ENCODE measurements at regions not wholly inside any gene's neighbourhood (a gene's known extent, or its start where the extent isn't known, plus 50 kb on each side); places are given as distances from the start of the nearest gene placed in this dataset.

DNA sequence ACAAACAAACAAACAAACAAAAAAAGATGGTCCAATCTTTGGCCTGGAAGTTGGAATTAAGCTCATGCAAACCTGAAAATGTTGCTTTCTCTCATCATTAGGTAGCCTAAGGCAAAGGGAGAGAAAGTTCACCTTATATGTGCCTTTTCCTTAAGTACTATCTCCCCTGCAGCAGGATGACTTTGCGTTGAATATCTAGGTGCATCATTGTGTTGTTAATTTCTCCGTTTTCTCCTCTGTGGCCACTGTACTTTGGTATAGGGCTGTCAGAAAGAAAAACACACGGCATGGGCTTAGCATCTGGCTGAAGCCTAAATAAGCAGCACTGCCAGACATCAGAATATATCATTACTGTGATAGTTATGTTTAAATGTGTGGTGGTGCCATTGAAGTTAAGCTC lies 345.5 kb downstream of the BCAT1 start:
- DNase-seq, result no peak

DNA sequence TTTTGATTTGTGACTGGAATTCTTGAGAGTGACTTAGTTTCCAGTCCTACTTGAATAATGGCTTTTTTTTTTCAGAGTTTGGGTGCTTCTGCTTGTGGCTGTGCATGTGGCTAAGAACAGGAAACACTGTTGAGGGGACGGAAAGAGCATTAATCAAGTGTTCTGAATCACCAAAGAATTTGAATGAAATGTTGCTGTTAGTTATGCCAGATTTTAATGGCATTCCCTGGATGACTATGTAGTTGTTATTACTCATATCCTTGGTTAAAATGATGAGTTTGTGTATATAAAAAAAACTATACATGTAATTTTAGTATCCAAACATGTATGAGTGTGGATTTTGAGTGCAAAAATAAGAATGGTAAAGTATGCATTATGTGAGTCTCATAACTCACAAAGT lies 347.9 kb downstream of the BCAT1 start:
- no peak for DNase-seq

DNA sequence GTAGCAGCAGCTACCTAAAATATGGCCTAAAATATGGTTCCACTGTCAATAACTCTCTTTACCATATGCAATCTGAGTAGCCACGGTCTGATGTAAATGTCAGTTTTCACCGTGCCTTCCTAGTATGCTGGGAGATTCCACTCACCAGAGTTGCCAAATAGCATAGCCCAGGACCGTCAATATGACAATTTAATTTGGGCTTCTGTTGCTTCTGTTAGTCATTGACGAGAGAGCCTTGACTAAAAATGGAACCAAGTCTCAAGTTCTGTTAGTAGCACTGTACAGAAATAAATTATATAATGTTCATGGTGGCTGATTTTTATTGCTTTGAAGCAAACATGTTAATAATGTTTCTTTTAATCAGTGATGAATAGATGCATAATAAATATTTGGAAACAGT lies 348.4 kb downstream of the BCAT1 start:
- no peak for DNase-seq

DNA sequence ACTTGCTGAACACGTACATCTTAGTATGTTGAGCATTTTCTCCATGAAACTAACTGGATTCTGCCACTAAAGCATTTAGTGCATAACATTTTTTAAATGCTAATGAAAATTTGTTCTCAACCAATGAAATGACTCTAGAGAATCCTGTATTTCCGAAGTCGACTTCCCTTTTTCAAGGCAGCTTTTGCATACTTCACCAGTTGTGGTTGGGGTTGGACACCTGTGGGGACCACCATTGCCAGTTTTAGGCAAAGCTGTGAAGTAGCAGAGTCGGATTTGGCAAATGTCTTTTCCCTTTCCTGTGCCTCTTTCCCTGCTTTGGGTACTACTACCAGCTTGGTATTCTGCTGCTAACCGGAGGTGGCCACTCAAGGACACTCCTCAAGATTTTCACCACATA lies 349.2 kb downstream of the BCAT1 start:
- DNase-seq, result no peak

DNA sequence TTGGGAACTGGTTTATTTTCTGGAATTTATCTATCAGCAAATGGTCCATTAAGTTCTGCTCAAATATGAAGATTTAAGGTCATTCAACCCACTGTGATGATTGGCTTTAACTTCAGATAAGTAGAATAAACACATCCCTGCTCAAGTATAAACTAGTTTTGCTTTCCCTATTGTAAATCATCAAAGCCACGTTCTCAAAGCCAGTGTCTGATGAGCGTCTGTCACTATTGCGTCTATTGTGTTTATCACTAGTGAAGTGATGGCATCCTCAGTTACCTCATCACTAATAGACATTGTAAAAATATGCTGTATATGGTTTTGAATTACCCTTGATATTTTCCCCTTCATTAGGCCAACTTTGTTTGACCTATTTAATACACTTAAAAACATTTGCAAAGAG lies 351.3 kb downstream of the BCAT1 start:
- DNase-seq, result no peak

DNA sequence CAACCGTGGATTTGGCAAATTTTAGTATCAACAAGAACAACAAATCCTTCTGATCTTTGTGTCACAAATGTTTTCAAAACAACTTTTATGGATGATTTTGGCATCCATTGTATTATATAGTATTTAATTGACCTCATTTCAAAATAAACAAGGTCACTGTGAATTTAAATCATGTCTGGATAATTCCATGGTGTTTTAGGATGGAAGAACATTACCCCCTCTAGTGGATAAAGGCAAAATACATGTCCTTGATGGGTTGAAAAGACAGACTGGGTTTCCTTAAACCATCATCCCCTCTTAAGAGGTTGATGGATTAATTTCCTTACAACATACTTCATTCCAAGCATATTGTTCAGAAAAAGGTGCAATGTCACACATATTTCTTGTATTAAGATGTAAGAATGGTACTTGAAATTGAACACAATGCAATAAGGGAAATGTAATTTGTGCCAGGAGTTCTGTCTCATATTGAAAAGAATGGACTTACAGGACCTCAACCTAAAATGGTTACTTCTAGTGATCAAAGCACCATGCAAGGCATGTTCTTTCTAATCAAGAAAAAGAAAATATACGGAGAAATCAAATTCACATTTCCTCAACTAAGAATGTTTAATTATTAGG lies 352.0 kb downstream of the BCAT1 start:
- no peak for DNase-seq

DNA sequence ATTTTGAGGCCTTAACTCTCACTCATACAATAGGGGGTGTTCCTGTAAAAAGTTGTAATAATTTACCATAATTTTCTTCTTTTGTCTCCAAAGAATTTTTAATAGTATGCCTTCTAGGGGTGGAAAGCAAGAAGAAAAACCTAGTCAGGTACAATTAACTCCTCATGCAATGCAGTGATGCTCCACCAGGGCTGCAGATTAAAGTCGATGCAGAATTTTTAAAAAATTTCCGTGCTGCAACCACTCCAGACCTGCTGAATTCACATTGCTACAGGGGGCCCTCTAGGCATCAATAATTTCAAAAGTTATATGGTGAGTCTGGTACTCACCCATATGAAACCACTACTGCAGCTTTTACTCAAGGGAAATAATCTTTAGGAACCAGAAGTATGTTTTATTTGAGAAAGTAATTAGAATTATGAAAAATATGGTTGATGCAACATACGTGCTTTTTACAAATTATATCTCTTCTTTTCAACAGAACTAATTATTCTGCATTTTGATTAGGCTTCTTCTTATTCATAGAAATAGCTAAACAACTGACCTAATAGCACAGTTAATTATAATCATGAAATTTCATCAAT lies 353.2 kb downstream of the BCAT1 start:
- no peak for DNase-seq

DNA sequence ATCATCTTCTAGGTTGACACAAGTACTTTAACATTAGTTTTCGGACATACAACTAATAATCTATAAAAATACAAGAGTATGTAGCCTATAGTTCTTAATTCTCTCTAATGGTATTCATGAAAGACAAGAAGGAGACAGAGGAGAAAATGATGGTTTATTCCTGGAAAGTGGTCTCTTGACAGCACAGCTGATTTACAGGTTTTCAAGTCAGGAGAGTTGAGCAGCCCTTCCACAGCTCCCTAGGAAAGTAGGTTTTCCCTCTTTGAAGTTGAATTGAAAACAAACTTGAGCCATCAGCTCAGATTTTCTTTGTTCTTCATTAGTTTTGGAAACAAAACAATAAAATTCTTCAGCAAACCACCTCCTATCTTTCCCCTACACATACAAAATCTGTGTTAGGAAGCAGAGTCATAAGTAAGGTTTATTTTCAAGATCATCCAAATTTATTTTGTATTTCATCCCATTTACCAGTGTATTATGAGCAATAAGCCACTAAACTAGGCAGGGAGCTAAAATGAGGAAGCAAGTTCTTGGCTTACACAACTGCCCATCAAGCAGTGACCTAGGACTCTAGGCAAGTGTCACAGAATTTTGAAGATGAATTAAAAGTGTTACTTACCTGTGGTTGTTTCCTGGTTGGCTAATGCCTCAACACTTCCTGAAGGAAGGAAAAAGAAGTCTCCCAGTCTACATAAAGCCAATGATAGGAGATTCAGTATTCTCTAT lies 357.0 kb downstream of the BCAT1 start:
- no peak for DNase-seq

DNA sequence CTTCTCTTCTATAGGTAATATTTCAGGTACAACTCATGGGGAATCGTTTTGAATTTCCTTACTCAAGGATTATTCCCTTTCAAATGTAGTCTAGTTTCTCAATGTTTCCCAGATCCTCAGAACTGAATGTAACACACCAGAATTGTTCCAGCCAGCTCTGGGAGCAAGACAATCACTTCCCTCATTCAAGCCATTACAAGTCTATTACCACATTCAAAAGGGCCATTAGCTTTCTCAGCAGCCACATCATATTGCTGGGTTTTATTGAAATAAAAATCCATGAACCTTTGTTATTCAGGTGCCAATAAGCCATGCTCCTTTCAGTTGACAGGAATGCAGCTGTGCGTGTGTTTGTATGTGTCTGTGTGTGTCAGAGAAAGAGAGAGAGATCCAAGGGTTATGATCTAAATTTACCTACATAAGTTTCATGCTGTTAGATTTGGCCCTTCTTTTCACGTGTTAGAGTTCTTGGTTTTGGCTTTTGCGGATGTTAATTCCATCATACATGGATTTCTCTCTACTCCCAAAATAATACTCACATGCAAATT lies 357.7 kb downstream of the BCAT1 start:
- no peak for DNase-seq

DNA sequence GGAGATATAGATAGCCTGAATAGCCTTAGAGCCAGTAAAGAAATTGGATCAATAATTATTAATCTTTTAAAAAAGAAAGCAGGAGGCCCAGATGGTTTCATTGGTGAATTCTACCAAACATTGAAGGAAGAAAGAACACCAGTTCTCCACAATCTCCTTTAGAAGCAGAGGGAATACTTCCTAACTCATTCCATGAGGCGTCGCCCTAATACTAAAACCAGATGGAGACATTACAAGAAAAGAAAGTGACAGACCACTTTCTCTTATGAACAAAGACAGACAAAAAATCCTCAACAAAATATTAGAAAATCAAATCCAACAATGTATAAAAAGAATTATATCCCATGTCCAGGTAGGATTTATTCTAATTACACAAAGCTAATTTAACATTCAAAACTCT lies 362.6 kb downstream of the BCAT1 start:
- no peak for DNase-seq

DNA sequence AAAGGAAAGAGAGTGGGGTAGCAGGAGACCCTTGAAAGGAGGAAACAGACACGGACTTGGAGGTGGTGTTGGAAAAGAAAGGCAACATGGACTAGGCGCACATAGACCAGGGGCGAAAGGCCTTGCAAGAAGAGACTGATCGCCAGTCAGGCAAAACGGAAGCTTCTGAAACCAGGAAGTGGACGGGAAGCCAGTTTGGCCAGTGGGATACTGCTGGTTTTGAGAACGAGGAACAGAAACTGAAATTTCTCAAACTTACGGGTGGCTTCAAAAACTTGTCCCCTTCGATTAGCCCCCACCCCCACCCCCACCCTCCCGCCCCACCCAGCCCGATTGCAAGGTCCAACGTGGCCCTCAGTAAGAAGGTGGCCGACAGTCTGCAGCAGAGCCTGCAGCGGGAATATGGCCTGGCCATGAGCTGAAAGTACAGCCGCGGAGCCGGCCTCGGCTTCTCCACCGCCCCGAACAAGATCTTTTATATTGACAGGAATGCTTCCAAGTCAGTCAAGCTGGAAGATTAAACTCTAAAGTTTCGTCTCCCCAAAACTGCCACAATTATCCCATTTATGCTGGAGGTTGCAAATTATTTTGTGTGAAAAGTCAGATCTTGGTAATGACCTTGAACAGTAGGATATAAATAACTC lies 364.7 kb downstream of the BCAT1 start:
- no peak for DNase-seq

DNA sequence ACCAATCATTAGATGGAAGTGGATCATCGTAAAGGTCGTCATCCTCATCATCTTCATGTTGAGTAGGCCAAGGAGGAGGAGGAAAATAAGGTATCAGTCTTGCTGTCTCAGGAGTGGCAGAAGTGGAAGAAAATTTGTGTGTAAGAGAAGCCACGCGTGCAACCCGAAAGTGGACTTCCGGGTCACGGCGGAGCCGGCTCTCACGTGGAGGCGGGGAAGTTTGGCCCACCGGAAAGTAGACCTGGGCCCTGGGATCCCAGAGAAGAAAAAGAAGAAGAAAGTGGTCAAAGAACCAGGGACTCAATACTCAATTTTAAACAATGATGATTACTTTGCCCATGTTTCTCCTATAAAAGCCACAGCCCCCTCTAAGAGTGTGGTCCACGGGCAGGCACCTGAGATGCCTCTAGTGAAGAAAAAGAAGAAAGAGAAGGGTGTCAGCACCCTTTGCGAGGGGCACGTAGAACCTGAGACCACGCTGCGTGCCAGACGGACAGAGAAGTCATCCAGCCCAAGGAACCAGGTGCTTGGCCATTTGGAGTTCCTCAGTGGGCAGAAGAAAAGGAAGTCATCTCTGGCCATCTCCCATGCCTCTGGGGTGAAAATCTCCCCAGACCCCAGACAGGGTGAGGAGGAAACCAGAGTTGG lies 365.8 kb downstream of the BCAT1 start:
- no peak for DNase-seq

DNA sequence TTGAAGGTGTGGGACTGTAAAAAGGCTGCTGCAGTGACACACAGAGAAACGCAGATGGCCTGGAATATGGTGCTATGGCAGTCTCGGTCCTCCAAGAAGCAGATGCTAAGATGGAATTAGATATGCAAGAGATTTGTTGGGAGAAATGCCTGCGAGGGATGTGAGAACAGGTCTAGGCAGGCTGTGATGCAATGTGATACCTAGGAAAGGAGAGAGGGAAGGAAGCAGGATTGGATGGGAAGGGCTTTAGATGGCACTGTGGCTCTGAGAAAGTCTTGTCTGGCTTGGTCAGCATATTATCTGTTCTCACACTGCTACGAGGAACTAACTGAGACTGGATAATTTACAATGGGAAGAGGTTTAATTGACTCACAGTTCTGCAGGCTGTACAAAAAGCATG lies 374.4 kb downstream of the BCAT1 start:
- DNase-seq, result no peak

DNA sequence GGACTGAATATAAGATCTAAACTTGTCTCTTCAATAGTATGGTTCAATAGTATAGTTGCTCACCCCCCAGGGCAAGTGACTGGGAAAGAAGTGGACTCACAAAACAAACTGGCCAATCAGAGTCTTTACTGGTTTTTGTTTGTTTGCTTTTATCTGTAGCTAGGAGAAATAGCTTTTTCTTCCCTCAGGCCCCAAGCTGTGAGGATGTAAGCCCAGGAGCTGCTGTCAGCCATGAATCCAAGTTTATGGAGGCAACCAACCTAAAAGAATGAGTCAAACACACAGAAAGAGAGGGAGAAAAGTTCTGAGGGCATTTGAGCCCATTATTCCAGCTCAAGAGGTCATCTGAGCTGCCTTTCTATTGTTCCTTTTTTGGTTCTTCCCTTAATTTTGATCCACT lies 375.3 kb downstream of the BCAT1 start:
- DNase-seq, result no peak

DNA sequence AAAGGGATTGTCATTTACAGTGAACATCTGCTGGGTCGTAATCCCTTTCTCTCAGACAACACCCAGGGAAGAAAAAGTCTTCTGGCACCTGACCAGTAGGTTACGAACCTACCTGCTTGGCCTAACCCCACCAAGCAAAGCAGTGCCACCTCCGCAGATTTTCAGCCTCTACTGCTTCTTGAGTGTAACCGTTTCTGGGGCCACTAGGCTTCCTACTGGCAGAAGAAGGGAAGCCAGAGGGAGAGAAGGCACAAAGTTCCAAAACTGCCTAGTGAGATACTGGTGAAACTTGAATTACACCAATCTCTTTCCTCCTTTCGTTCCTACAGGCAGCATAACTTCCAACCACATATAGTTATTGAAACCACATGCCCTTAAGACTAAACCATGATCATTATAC lies 383.6 kb downstream of the BCAT1 start:
- DNase-seq, result no peak

DNA sequence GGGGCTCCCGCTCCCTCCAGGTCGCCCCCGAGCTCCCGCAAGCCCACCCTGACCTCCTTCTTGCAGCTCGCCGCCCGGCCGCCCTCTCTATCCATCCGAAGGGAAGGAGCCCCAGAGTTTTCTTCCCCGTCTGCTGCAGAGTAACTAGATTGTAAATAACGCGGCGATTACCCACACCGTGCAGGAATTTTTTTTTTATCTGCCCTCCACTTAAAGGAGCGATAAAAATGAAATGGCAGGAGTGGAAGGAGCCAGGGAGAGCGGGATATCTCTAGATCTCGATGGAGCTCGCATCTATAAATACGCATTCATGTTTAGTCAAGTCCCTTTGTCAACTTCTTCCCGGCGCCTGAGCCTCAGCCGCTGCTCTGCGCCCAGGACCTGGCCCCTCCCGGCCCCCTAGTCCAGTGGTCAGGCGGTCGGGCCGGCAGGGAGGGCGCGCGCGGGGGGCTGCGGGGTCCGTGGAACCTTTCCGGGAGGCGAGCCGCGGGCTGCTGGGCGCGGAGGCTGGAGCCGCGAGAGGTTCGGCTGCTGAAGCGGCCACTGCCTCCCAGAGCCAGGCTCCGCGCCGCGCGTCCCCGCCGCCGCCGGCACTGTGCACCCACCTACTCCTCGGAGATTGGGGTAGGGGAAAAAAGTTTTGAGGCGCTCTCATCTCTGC lies 386.0 kb downstream of the BCAT1 start:
- peak; percentile 49 for DNase-seq

DNA sequence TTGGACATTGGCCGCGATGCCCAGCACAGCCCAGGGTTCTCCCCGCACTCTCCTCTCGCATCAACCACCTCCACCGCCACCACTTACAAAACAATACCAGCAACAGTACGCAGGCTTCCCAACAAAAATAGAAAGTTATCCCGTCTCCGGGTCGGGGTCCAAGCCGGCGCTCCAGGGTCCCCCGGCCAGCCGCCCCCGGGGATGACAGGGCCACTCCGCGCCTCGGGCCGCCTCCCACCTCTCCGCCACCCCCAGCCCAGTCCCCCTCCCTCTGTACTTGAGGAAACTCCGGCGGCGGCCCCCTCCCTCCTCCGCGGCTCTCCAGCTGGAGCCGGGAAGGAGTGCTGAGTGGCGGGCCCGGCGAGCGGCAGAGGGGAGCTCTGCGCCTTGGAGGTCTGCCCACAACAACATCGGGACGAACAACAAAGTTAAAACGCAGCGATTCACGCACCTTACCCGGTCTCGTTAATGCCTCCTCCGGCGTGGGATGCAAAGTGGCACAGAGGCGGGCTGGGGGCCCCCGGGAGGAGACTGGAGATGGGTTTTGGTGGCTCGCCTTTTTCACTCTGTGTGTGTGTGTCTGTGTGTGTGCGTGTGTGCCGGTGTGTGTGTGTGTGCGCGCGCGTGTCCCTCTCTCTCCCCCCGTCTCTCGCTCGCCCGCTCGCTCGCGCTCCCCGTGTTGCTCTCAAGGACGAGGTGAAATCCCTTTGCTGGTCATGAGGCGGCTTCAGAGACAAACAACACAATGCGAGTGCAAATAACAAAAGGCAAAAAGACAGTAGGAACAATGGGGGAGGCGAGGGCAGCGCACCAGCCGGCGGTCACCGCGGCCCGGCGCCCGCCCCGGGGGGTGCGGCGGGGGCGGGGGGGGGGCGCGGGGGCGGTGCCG lies 386.8 kb downstream of the BCAT1 start:
- peak; percentile 46 for DNase-seq

DNA sequence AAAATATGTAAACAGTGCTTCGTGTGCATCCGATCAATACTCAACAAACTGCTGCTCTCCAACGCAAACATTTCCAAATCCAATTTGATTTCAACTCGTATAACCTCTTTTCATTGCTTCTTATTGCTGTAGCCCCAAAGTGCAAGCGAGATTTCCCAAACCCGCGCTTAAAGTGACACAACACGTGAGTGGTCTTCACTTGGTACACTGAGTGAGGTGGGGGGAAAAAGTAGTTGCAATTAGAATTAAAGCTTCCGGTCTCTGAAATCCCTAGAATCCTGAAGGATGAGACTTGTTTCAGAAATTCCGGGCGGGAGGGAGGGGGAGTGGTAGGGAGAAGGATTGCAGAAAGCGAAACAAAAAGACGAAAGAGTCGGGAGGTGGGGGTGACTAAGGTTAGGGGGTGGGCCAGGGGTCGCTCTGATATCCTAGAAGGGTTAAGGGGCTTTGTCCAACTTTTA lies 387.5 kb downstream of the BCAT1 start:
- no peak for DNase-seq

DNA sequence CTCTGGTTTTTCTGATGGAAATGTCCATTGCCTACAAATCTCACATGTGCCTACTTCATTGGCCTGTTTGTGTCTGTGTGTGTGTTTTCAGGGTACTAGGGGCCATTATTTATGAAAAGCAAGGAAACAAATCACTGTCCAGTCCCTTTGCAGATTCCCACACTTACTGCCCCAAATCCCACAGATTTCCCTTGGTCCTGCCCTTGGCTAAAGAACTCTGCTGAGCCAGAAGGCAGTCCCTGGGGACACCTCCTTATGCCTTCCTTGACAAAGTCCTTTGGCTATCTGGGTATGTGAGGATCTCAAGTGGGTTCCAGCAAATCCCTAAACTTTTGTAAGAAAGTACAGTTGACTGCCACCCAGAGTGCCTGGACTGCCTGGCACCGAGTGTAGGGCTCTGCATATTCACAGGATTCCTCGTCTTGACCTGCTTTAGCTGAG lies 388.1 kb downstream of the BCAT1 start:
- DNase-seq, result no peak

DNA sequence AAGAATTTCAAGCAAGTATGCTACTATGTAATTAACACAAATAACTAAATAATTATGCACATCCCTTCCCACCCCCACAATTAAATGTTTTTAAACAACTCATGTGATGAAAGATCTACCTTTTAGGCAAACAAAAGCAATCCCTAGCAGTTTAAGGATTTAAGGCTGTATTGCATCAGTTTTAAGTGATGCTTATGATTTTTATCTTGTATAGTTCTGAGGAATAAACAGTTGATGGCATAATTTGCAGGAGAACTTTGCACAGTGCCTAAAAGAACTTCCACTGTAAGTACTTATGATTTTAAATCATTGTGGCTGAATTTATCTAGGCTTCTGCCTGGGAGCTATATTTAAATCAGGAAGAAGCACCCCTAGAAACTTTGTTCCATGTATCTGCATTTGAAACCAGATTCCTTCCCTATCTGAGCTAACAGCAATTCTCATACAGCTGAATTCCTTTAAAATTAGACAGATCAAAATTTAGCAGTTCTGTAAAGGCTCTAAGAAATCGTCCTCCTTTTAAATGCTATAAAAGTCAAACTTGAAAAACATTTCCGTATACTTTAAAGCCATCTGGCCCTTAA lies 388.6 kb downstream of the BCAT1 start:
- DNase-seq, result no peak

DNA sequence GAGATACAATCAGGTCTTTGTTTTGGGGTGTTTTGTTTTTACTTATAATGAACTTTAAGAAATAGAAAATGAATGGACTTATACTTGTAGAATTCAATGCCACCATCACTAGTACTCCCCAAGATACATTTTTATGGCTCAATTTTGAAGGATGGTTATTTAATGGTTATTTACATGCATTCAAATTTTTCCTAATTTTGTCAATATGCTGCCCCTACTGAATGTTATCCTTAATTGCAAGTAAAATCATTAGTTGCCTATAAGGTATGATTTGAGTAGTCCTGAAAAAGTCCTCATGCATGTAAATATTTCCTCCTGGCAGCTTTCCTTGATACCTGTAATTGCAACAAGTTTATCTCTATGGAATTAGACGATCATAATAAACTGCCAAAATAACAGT lies 391.2 kb downstream of the BCAT1 start:
- DNase-seq, result no peak
